ENCODE measurements at regions not wholly inside any gene's neighbourhood (a gene's known extent, or its start where the extent isn't known, plus 50 kb on each side); places are given as distances from the start of the nearest gene placed in this dataset.

DNA sequence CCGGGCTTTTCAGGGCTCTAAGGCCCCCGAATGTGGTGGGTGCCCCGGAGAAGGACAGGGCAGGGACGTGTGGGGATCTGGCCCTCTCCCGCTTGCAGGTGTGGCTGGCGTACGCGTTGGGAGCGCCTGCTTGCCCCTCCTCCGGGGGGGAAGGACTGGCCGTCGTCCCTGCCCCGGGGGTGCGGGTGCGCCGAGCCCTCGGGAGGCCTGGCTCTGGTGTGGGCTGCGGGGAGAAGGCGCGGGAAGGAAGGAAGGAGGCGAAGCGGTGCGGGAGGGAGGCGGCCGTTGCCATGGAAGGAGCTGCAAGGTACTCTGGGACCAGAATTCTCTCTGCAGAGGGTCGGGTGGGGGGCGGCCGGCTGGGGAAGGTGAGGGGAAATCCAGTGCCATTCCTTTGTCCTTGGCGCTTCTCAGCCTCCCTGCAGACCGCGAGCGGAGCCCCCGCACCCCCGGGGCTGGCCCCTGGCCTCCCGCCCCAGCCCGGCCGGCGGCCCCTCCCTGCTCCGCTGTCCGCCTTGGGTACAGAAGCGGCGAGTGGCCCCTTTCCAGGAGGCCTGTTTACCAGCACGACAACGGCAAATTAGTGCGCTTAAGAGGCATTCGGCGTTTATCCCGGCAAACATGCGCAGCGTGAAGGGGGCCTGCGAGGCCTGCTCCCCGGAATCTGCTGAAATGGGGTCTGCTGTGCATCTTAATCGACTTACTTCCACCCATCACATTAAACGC lies 67.1 kb upstream of the UNC5A start:
- no peaks in the 10 kb centered on the region for H3K9me3 ChIP-seq (ENCODE audit: low read length)
- peaks cover 7% of the 10 kb centered on the region for H3K4me1 ChIP-seq (ENCODE audit: insufficient read depth, low read length)
- no peak overlapping the region for H3K4me3 ChIP-seq (replicated peaks in 1 of 3; ENCODE audit: insufficient read depth in 1 of 3, low read depth in 2 of 3, low read length in 3 of 3)
- H3K27ac ChIP-seq (ENCODE audit: extremely low read length, insufficient read depth, low read length), result no peak overlapping the region
- in situ Hi-C loops (cut with HindIII; ENCODE audit: extremely low pct_ligation_motif_present, low pct_unique_long_range_greater_than_20kb), result no loop called here
- BruUV-seq (replicated peaks), result no TSS peak
- H3K4me2 ChIP-seq (ENCODE audit: low read depth, low read length), result no peak overlapping the region
- intact Hi-C loops (cut with micrococcal nuclease; ENCODE audit: unreplicated experiment), result no loop called here
- DNase-seq (ENCODE audit: low spot score), result no peak
- ATAC-seq, result no peak
- H3K27me3 ChIP-seq (ENCODE audit: control insufficient read depth in 1 of 2, insufficient read depth in 2 of 2, low read length in 2 of 2), result peaks cover 3 to 93% of the 10 kb centered on the region in 2 experiments
- POLR2A ChIA-PET, result no interaction called here
- no peaks in the 10 kb centered on the region for H3K79me2 ChIP-seq (ENCODE audit: insufficient read depth, low read length)
- no peak overlapping the region for H3K9ac ChIP-seq (ENCODE audit: insufficient read depth, low read depth, low read length)
- TF ChIP-seq MATR3 (CRISPR knock-in tag; IDR thresholded peaks at IDR 0.05) (no peak), MAFG (CRISPR knock-in tag; IDR thresholded peaks at IDR 0.05) (no peak), MIER3 (CRISPR knock-in tag; IDR thresholded peaks at IDR 0.05; ENCODE audit: borderline replicate concordance) (no peak), ZNF777 (CRISPR knock-in tag; IDR thresholded peaks at IDR 0.05) (no peak), GPN1 (CRISPR knock-in tag; IDR thresholded peaks at IDR 0.05; ENCODE audit: borderline replicate concordance) (no peak), SRY (CRISPR knock-in tag; IDR thresholded peaks at IDR 0.05) (no peak), SALL1 (CRISPR knock-in tag; IDR thresholded peaks at IDR 0.05) (no peak), NFKBIZ (CRISPR knock-in tag; IDR thresholded peaks at IDR 0.05) (no peak), HOXA3 (CRISPR knock-in tag; IDR thresholded peaks at IDR 0.05) (no peak), ZKSCAN8 (CRISPR knock-in tag; IDR thresholded peaks at IDR 0.05; ENCODE audit: borderline replicate concordance) (no peak), KMT2A (CRISPR knock-in tag; IDR thresholded peaks at IDR 0.05) (no peak), ZNF607 (CRISPR knock-in tag; IDR thresholded peaks at IDR 0.05; ENCODE audit: borderline replicate concordance) (no peak), REPIN1 (CRISPR knock-in tag; IDR thresholded peaks at IDR 0.05; ENCODE audit: borderline replicate concordance, low read depth) (no peak), SPEN (CRISPR knock-in tag; IDR thresholded peaks at IDR 0.05; ENCODE audit: low read depth) (no peak), ZNF138 (CRISPR knock-in tag; IDR thresholded peaks at IDR 0.05; ENCODE audit: low read depth) (no peak)
- TF ChIP-seq, protein P1, sequence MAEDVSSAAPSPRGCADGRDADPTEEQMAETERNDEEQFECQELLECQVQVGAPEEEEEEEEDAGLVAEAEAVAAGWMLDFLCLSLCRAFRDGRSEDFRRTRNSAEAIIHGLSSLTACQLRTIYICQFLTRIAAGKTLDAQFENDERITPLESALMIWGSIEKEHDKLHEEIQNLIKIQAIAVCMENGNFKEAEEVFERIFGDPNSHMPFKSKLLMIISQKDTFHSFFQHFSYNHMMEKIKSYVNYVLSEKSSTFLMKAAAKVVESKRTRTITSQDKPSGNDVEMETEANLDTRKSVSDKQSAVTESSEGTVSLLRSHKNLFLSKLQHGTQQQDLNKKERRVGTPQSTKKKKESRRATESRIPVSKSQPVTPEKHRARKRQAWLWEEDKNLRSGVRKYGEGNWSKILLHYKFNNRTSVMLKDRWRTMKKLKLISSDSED (CRISPR knock-in tag; IDR thresholded peaks at IDR 0.05), result no peak
- no peaks in the 10 kb centered on the region for H4K20me1 ChIP-seq (ENCODE audit: insufficient read depth, low read length)
- 13% methylated on average over 25 of the region's 54 CpGs for WGBS (ENCODE audit: low lambda C conversion rate)
- no peak for FAIRE-seq
- H3K36me3 ChIP-seq (replicated peaks in 1 of 2; ENCODE audit: control insufficient read depth in 1 of 2, insufficient read depth in 2 of 2, low read length in 2 of 2), result no peaks in the 10 kb centered on the region
- H2AFZ ChIP-seq (ENCODE audit: low read length), result no peak overlapping the region
- CTCF ChIA-PET (ENCODE audit: low intra/inter-chr PET ratio, low total read pairs), result no interaction called here

All from HepG2 (cell line).